ENCODE measurements at regions not wholly inside any gene's neighbourhood (a gene's known extent, or its start where the extent isn't known, plus 50 kb on each side); places are given as distances from the start of the nearest gene placed in this dataset.

GRCh38 chr13:61146158-61146557 lies 269.5 kb downstream of the PCDH20 start:
- TF ChIP-seq CTCF (IDR thresholded peaks at IDR 0.05; ENCODE audit: control extremely low read depth, extremely low read depth, low read depth, missing control alignments) = no peak
- ChIA-PET POLR2A (no interaction called here), CTCF (interaction anchor here (0.9 to 1.2 kb wide), 3 partner anchors 9 to 11 kb away, joined by 3 to 4 read pairs (median 3); no protein-coding TSS in a partner anchor)
- DNase-seq (ENCODE audit: extremely low spot score) = no peak

GRCh38 chr13:61144834-61145593 lies 270.6 kb downstream of the PCDH20 start:
- no peak for TF ChIP-seq CTCF (IDR thresholded peaks at IDR 0.05; ENCODE audit: control extremely low read depth, extremely low read depth, low read depth, missing control alignments)
- POLR2A ChIA-PET = no interaction called here
- DNase-seq (ENCODE audit: extremely low spot score) = no peak
- CTCF ChIA-PET = interaction anchor here (1.2 to 1.4 kb wide), 3 partner anchors 10 to 20 kb away, joined by 3 to 5 read pairs (median 3); no protein-coding TSS in a partner anchor

GRCh38 chr13:61144301-61144700 lies 271.3 kb downstream of the PCDH20 start:
- no peak for DNase-seq (ENCODE audit: extremely low spot score)
- TF ChIP-seq CTCF (IDR thresholded peaks at IDR 0.05; ENCODE audit: control extremely low read depth, extremely low read depth, low read depth, missing control alignments) = no peak
- ChIA-PET CTCF (interaction anchor here (1.0 to 1.4 kb wide), 3 partner anchors 9 to 19 kb away, joined by 3 to 5 read pairs (median 3); no protein-coding TSS in a partner anchor), POLR2A (no interaction called here)

- DNase-seq (ENCODE audit: extremely low spot score) = no peak
- TF ChIP-seq CTCF (IDR thresholded peaks at IDR 0.05; ENCODE audit: control extremely low read depth, extremely low read depth, low read depth, missing control alignments) = no peak
- ChIA-PET CTCF (no interaction called here), POLR2A (no interaction called here)
Observed at GRCh38 chr13:61142506-61142905, 273.1 kb downstream of the PCDH20 start.

- POLR2A ChIA-PET = no interaction called here
- no peak for DNase-seq (ENCODE audit: extremely low spot score)
- CTCF ChIA-PET = no interaction called here
- no peak for TF ChIP-seq CTCF (IDR thresholded peaks at IDR 0.05; ENCODE audit: control extremely low read depth, extremely low read depth, low read depth, missing control alignments)
Observed at GRCh38 chr13:61138857-61139256, 276.8 kb downstream of the PCDH20 start.

GRCh38 chr13:61136515-61136914 lies 279.1 kb downstream of the PCDH20 start:
- ChIA-PET CTCF (interaction anchor here (0.9 kb wide), 1 partner anchor 50 kb away, joined by 3 read pairs; no protein-coding TSS in a partner anchor), POLR2A (no interaction called here)
- no peak for TF ChIP-seq CTCF (IDR thresholded peaks at IDR 0.05; ENCODE audit: control extremely low read depth, extremely low read depth, low read depth, missing control alignments)
- no peak for DNase-seq (ENCODE audit: extremely low spot score)

All from GM10248 (cell line).